ENCODE measurements at regions not wholly inside any gene's neighbourhood (a gene's known extent, or its start where the extent isn't known, plus 50 kb on each side); places are given as distances from the start of the nearest gene placed in this dataset.

GRCh38 chr4:7126981-7127380, 59.1 kb upstream of the GRPEL1 start:
- Histone ChIP-seq H3K36me3 (no peaks in the 10 kb centered on the region), H3K4me1 (replicated peaks) (no peaks in the 10 kb centered on the region), H3K4me3 (no peak overlapping the region), H3K27me3 (replicated peaks; ENCODE audit: insufficient read depth) (no peaks in the 10 kb centered on the region), H3K27ac (no peak overlapping the region), H3K9me3 (no peaks in the 10 kb centered on the region)
- TF ChIP-seq POLR2AphosphoS5 (IDR thresholded peaks at IDR 0.05) (no peak), CTCF (IDR thresholded peaks at IDR 0.05) (no peak), POLR2A (IDR thresholded peaks at IDR 0.05) (no peak)
- DNase-seq (ENCODE audit: low spot score), result no peak
- intact Hi-C loops (cut with DNase I), result no loop called here
- 83% methylated on average over 8 of the region's 8 CpGs for WGBS

- TF ChIP-seq CTCF (IDR thresholded peaks at IDR 0.05) (no peak), POLR2A (IDR thresholded peaks at IDR 0.05) (no peak), POLR2AphosphoS5 (IDR thresholded peaks at IDR 0.05) (peak; percentile 42)
- H3K9me3 ChIP-seq, result no peaks in the 10 kb centered on the region
- intact Hi-C loops (cut with DNase I), result no loop called here
- 43% methylated on average over 22 of the region's 22 CpGs for WGBS
- no peaks in the 10 kb centered on the region for H3K4me1 ChIP-seq (replicated peaks)
- peak; percentile 44 for DNase-seq (ENCODE audit: low spot score)
- no peaks in the 10 kb centered on the region for H3K27me3 ChIP-seq (replicated peaks; ENCODE audit: insufficient read depth)
- no peaks in the 10 kb centered on the region for H3K36me3 ChIP-seq
- peak overlapping the region in 1 of 2 donors; percentile 31 for H3K27ac ChIP-seq
- H3K4me3 ChIP-seq, result no peak overlapping the region
Observed at GRCh38 chr4:7124689-7125442, 57.0 kb upstream of the GRPEL1 start.

DNA sequence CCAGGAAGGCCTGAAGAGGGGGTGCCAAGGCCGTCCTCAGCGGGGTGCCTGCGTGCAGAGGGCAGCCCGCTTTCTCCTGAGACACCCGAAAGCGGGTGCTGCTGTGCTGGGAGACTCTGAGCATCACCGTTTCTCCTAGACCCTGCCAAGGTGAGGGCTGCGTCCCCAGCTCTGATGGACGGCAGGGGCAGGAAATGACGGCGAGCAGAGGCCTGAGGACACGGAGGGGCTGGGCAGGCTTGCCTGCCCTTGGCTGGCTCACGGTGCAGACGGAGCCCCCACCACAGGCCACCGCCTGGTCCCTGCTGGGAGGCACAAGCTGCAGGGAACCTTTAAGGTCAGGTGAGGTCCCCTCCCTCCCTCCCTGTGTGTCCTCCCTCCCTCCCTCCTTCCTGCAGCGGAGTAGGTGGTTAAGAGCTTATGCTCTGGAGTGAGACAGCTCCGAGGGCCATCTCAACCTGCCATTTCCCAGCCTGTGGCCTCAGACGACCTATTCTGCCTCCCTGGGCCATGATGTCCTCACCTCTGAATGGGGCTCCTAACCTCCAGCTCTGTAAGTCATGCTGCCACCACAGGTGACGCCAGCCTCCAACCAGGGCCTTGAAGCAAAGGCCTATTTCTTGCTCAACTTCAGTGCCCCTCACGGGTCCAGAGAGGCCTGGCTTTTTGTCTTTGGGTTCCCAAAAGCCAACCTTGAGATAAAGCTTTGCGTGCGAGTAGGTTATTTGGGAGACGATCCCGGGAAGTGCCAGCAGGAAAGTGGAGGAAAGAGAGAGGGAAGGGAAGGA, 54.2 kb upstream of the GRPEL1 start:
- no peaks in the 10 kb centered on the region for H3K4me1 ChIP-seq (replicated peaks)
- WGBS, result 92% methylated on average over 23 of the region's 24 CpGs
- no peaks in the 10 kb centered on the region for H3K9me3 ChIP-seq
- intact Hi-C loops (cut with DNase I), result no loop called here
- TF ChIP-seq CTCF (IDR thresholded peaks at IDR 0.05), result no peak
- TF ChIP-seq POLR2AphosphoS5 (IDR thresholded peaks at IDR 0.05), result no peak
- TF ChIP-seq POLR2A (IDR thresholded peaks at IDR 0.05), result no peak
- H3K27me3 ChIP-seq (replicated peaks; ENCODE audit: insufficient read depth), result no peaks in the 10 kb centered on the region
- H3K36me3 ChIP-seq, result no peaks in the 10 kb centered on the region
- no peak overlapping the region for H3K4me3 ChIP-seq
- DNase-seq (ENCODE audit: low spot score), result no peak
- H3K27ac ChIP-seq, result no peak overlapping the region

GRCh38 chr4:7121174-7121573, 53.3 kb upstream of the GRPEL1 start:
- no peak for DNase-seq (ENCODE audit: low spot score)
- intact Hi-C loops (cut with DNase I), result no loop called here
- no peaks in the 10 kb centered on the region for H3K9me3 ChIP-seq
- WGBS, result 44% methylated on average over 11 of the region's 15 CpGs
- no peaks in the 10 kb centered on the region for H3K36me3 ChIP-seq
- no peak overlapping the region for H3K4me3 ChIP-seq
- no peak for TF ChIP-seq CTCF (IDR thresholded peaks at IDR 0.05)
- TF ChIP-seq POLR2AphosphoS5 (IDR thresholded peaks at IDR 0.05), result no peak
- TF ChIP-seq POLR2A (IDR thresholded peaks at IDR 0.05), result no peak
- H3K27me3 ChIP-seq (replicated peaks; ENCODE audit: insufficient read depth), result no peaks in the 10 kb centered on the region
- no peak overlapping the region for H3K27ac ChIP-seq
- H3K4me1 ChIP-seq (replicated peaks), result no peaks in the 10 kb centered on the region

All from prostate gland (tissue), 2 donors.